Esophagus squamous epithelium (tissue), 4 donors: ENCODE measurements at regions not wholly inside any gene's neighbourhood (a gene's known extent, or its start where the extent isn't known, plus 50 kb on each side); places are given as distances from the start of the nearest gene placed in this dataset.

Source experiments
- POLR2A ChIP-seq, 4 donors: fragments of 450-650 bp; IDR thresholded peaks; one replicate each; pipeline ENCODE4 v1.6.1; 2017; ENCODE audit warnings: antibody characterized with exemption in 4 of 4, mild to moderate bottlenecking in 4 of 4, moderate library complexity in 3 of 4
- TF ChIP-seq, protein P1 (sequence below), 6 experiments: fragments of 450-650 bp in 4 of 6; fragments of 200-600 bp in 2 of 6; sonication (generic) in 2 of 6; IDR thresholded peaks; one replicate each; pipeline ENCODE4 v1.5.1; 2016 to 2019; ENCODE audit warnings: antibody characterized with exemption in 6 of 6, mild to moderate bottlenecking in 4 of 6, moderate library complexity in 4 of 6

DNA sequence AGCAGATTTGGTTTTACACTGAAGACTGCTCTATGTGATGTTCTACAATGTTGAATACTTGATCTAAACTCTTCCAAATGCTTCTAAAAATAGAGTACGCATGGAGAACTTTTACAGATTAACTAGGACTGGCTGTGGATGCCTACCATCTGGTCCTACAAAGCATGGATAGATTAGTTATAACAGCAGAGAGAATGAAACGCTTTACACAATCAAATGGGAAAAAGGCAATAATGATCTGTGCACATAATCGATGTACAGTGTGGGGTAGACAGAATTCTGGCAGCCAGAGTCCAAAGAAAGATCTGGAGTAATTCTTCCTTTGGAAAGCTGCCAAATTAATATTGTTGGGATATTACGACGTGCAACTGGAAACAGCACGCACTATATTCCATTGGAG, 1885.5 kb upstream of the PRR20A start:
- TF ChIP-seq, protein P1, sequence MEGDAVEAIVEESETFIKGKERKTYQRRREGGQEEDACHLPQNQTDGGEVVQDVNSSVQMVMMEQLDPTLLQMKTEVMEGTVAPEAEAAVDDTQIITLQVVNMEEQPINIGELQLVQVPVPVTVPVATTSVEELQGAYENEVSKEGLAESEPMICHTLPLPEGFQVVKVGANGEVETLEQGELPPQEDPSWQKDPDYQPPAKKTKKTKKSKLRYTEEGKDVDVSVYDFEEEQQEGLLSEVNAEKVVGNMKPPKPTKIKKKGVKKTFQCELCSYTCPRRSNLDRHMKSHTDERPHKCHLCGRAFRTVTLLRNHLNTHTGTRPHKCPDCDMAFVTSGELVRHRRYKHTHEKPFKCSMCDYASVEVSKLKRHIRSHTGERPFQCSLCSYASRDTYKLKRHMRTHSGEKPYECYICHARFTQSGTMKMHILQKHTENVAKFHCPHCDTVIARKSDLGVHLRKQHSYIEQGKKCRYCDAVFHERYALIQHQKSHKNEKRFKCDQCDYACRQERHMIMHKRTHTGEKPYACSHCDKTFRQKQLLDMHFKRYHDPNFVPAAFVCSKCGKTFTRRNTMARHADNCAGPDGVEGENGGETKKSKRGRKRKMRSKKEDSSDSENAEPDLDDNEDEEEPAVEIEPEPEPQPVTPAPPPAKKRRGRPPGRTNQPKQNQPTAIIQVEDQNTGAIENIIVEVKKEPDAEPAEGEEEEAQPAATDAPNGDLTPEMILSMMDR (IDR thresholded peaks at IDR 0.05), result no peak
- no peak for TF ChIP-seq POLR2A (IDR thresholded peaks at IDR 0.05)
